ENCODE measurements at regions not wholly inside any gene's neighbourhood (a gene's known extent, or its start where the extent isn't known, plus 50 kb on each side); places are given as distances from the start of the nearest gene placed in this dataset.

GRCh38 chr11:104538313-104538712 lies 359.9 kb downstream of the CASP12 start:
- DNase-seq (no peak), ATAC-seq (ENCODE audit: low read depth) (no peak)
- Histone ChIP-seq H3K14ac (replicated peaks; ENCODE audit: low read depth, low read length) (no peak overlapping the region), H2AK5ac (ENCODE audit: low read depth, low read length) (no peak overlapping the region), H3K4me2 (ENCODE audit: low read depth, low read length) (no peak overlapping the region), H3K79me1 (ENCODE audit: low read depth in 1 of 2, low read length in 2 of 2) (no peaks in the 10 kb centered on the region), H3K36me3 (ENCODE audit: control insufficient read depth, insufficient read depth, low read length) (no peaks in the 10 kb centered on the region), H3K56ac (ENCODE audit: extremely low read depth, insufficient read depth, low read length) (no peak overlapping the region), H2AFZ (replicated peaks; ENCODE audit: low read length, poor library complexity) (no peak overlapping the region), H3K18ac (ENCODE audit: low read depth, low read length) (no peak overlapping the region), H2AK9ac (replicated peaks; ENCODE audit: low read depth, low read length, poor library complexity) (no peak overlapping the region), H3K27ac (ENCODE audit: insufficient read depth, low read length) (no peak overlapping the region), H2BK5ac (ENCODE audit: low read depth, low read length, poor library complexity, severe bottlenecking) (no peak overlapping the region), H3K23ac (ENCODE audit: low read depth, low read length) (no peak overlapping the region), H2BK15ac (ENCODE audit: low read depth, low read length) (no peak overlapping the region), H4K91ac (ENCODE audit: insufficient read depth, low read depth, low read length) (no peak overlapping the region), H2BK20ac (ENCODE audit: low read depth, low read length) (no peak overlapping the region), H3K9ac (ENCODE audit: low read depth, low read length) (no peak overlapping the region), H3K4ac (ENCODE audit: low read depth, low read length) (no peak overlapping the region), H3K9me3 (ENCODE audit: control insufficient read depth, insufficient read depth, low read length) (no peaks in the 10 kb centered on the region), H4K20me1 (ENCODE audit: insufficient read depth, low read length) (no peaks in the 10 kb centered on the region), H3K4me1 (ENCODE audit: control insufficient read depth, insufficient read depth, low read length) (no peaks in the 10 kb centered on the region), H3K4me3 (ENCODE audit: insufficient read depth, low read depth, low read length) (no peak overlapping the region), H3K9me1 (ENCODE audit: insufficient read depth, low read length) (no peaks in the 10 kb centered on the region), H3K27me3 (ENCODE audit: control insufficient read depth, insufficient read depth, low read length) (no peaks in the 10 kb centered on the region), H4K5ac (ENCODE audit: low read depth, low read length) (no peak overlapping the region), H4K8ac (ENCODE audit: low read depth in 2 of 2, low read length in 2 of 2) (no peak overlapping the region), H2BK120ac (ENCODE audit: low read depth, low read length) (no peak overlapping the region)
- dilution Hi-C loops (cut with HindIII; ENCODE audit: low sequenced_read_pairs, unreplicated experiment): no loop called here
- in situ Hi-C loops (cut with MboI; ENCODE audit: low sequenced_read_pairs): no loop called here
- CTCF ChIA-PET: no interaction called here
- intact Hi-C loops (cut with micrococcal nuclease): no loop called here
- peak; percentile 65 for TF ChIP-seq MAFK (IDR thresholded peaks at IDR 0.05; ENCODE audit: low read depth, low read length)
- TF ChIP-seq MXI1 (IDR thresholded peaks at IDR 0.05; ENCODE audit: borderline replicate concordance, low read depth, low read length): no peak
- WGBS, 2 experiments (ENCODE audit: extremely low coverage in 2 of 2, insufficient read length in 1 of 2): no CpG with 5 or more reads among the region's 1 CpG
- POLR2A ChIA-PET (ENCODE audit: unreplicated experiment): no interaction called here
- BruUV-seq (replicated peaks): no TSS peak

Measured in IMR-90 (cell line).